ENCODE measurements at regions not wholly inside any gene's neighbourhood (a gene's known extent, or its start where the extent isn't known, plus 50 kb on each side); places are given as distances from the start of the nearest gene placed in this dataset.
A peak's percentile ranks its signal among the peaks of the same experiment; 100 is the strongest.

DNA sequence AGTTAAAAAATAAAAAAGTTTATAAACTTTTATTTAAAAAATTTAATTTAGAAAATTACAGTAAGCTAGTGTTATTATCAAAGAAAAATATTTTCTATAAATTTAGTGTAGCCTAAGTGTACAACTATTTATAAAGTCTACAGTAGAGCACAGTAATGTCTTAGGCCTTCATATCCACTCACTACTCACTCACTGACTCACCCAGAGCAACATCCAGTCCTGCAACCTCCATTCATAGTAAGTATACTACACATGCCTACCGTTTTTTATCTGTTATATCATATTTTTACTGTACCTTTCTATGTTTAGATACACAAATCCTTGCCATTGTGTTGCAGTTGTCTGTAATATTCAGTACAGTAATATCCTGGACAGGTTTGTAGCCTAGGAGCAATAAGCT is 129.0 kb upstream of the FAM47B start (continued):
- TF ChIP-seq, protein P1, sequence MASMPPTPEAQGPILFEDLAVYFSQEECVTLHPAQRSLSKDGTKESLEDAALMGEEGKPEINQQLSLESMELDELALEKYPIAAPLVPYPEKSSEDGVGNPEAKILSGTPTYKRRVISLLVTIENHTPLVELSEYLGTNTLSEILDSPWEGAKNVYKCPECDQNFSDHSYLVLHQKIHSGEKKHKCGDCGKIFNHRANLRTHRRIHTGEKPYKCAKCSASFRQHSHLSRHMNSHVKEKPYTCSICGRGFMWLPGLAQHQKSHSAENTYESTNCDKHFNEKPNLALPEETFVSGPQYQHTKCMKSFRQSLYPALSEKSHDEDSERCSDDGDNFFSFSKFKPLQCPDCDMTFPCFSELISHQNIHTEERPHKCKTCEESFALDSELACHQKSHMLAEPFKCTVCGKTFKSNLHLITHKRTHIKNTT (CRISPR knock-in tag; IDR thresholded peaks at IDR 0.05) = no peak

DNA sequence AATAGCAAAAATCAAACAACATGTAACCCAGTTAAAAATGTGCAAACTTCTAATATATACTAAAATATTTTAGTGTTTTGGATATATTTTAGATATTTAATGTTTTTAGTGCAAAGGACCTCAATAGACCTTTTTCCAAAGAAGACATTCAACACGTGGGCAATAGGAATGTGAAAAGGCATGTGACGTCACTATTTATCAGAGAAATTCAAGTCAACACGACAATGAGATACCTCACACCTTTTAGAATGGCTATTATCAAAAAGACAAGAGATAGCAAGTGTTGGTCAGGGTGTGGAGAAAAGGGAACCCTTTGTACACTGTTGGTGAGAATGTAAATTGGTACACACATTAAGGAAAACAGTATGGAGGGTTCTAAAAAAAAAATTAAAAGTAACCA is 115.6 kb upstream of the FAM47B start:
- Histone ChIP-seq H3K27me3 (ENCODE audit: control insufficient read depth in 1 of 2, insufficient read depth in 2 of 2, low read length in 2 of 2) (no peaks in the 10 kb centered on the region), H3K4me3 (replicated peaks in 1 of 3; ENCODE audit: insufficient read depth in 1 of 3, low read depth in 2 of 3, low read length in 3 of 3) (no peak overlapping the region), H3K9ac (ENCODE audit: insufficient read depth, low read depth, low read length) (no peak overlapping the region), H3K4me2 (ENCODE audit: low read depth, low read length) (no peak overlapping the region), H3K79me2 (ENCODE audit: insufficient read depth, low read length) (no peaks in the 10 kb centered on the region), H4K20me1 (ENCODE audit: insufficient read depth, low read length) (no peaks in the 10 kb centered on the region), H3K9me3 (ENCODE audit: low read length) (no peaks in the 10 kb centered on the region), H3K4me1 (ENCODE audit: insufficient read depth, low read length) (no peaks in the 10 kb centered on the region), H3K27ac (ENCODE audit: extremely low read length, insufficient read depth, low read length) (no peak overlapping the region), H2AFZ (ENCODE audit: low read length) (no peak overlapping the region), H3K36me3 (replicated peaks in 1 of 2; ENCODE audit: control insufficient read depth in 1 of 2, insufficient read depth in 2 of 2, low read length in 2 of 2) (no peaks in the 10 kb centered on the region)
- no TSS peak for BruUV-seq (replicated peaks)
- ATAC-seq (no peak), FAIRE-seq (no peak), DNase-seq (ENCODE audit: low spot score) (no peak)
- intact Hi-C loops (cut with micrococcal nuclease; ENCODE audit: unreplicated experiment) = no loop called here
- WGBS (ENCODE audit: low lambda C conversion rate) = 0% methylated on average over 3 of the region's 3 CpGs
- ChIA-PET CTCF (ENCODE audit: low intra/inter-chr PET ratio, low total read pairs) (no interaction called here), POLR2A (no interaction called here)
- TF ChIP-seq CREB1 (IDR thresholded peaks at IDR 0.05) (peak; percentile 92), CREB1 (CRISPR knock-in tag; IDR thresholded peaks at IDR 0.05) (no peak), ZNF432 (CRISPR knock-in tag; IDR thresholded peaks at IDR 0.05; ENCODE audit: borderline replicate concordance) (no peak), ARNT (IDR thresholded peaks at IDR 0.05) (no peak), ATF7 (IDR thresholded peaks at IDR 0.05) (peak; percentile 80), ATF7 (CRISPR knock-in tag; IDR thresholded peaks at IDR 0.05) (no peak)
- TF ChIP-seq, protein P2, sequence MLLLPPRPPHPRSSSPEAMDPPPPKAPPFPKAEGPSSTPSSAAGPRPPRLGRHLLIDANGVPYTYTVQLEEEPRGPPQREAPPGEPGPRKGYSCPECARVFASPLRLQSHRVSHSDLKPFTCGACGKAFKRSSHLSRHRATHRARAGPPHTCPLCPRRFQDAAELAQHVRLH (CRISPR knock-in tag; IDR thresholded peaks at IDR 0.05; ENCODE audit: borderline replicate concordance, low read depth) = no peak
- in situ Hi-C loops (cut with HindIII; ENCODE audit: extremely low pct_ligation_motif_present, low pct_unique_long_range_greater_than_20kb) = no loop called here

DNA sequence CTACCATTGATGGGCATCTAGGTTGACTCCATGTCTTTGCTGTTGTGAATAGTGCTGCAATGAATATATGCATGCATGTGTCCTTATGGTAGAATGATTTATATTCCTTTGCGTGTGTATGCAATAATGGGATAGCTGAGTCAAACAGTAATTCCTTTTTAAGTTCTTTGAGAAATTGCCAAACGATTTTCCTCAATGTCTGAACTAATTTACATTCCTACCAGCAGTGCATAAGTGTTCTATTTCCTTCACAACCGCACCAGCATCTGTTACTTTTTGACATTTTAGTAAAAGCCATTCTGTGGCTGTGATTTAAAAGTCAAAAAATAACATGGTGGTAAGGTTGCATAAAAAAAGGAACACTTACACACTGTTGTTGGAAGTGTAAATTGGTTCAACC is 103.1 kb upstream of the FAM47B start:
- Histone ChIP-seq H3K79me2 (ENCODE audit: insufficient read depth, low read length) (no peaks in the 10 kb centered on the region), H3K4me3 (replicated peaks in 1 of 3; ENCODE audit: insufficient read depth in 1 of 3, low read depth in 2 of 3, low read length in 3 of 3) (no peak overlapping the region), H3K36me3 (replicated peaks in 1 of 2; ENCODE audit: control insufficient read depth in 1 of 2, insufficient read depth in 2 of 2, low read length in 2 of 2) (no peaks in the 10 kb centered on the region), H3K9ac (ENCODE audit: insufficient read depth, low read depth, low read length) (no peak overlapping the region), H3K27ac (ENCODE audit: extremely low read length, insufficient read depth, low read length) (no peak overlapping the region), H3K27me3 (ENCODE audit: control insufficient read depth in 1 of 2, insufficient read depth in 2 of 2, low read length in 2 of 2) (no peaks in the 10 kb centered on the region), H2AFZ (ENCODE audit: low read length) (no peak overlapping the region), H3K4me1 (ENCODE audit: insufficient read depth, low read length) (no peaks in the 10 kb centered on the region), H4K20me1 (ENCODE audit: insufficient read depth, low read length) (no peaks in the 10 kb centered on the region), H3K9me3 (ENCODE audit: low read length) (peaks cover 18% of the 10 kb centered on the region; the same call in 1 of the 2 replicates), H3K4me2 (ENCODE audit: low read depth, low read length) (no peak overlapping the region)
- ChIA-PET CTCF (ENCODE audit: low intra/inter-chr PET ratio, low total read pairs) (no interaction called here), POLR2A (no interaction called here)
- ATAC-seq (no peak), FAIRE-seq (no peak), DNase-seq (ENCODE audit: low spot score) (no peak)
- in situ Hi-C loops (cut with HindIII; ENCODE audit: extremely low pct_ligation_motif_present, low pct_unique_long_range_greater_than_20kb) = no loop called here
- TF ChIP-seq, protein P3, sequence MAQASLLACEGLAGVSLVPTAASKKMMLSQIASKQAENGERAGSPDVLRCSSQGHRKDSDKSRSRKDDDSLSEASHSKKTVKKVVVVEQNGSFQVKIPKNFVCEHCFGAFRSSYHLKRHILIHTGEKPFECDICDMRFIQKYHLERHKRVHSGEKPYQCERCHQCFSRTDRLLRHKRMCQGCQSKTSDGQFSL (CRISPR knock-in tag; IDR thresholded peaks at IDR 0.05) = no peak
- TF ChIP-seq TCF7L2 (IDR thresholded peaks at IDR 0.05; ENCODE audit: low read depth, low read length) = no peak
- no peak for TF ChIP-seq NCOA2 (CRISPR knock-in tag; IDR thresholded peaks at IDR 0.05)
- no peak for TF ChIP-seq MAFK (conservative IDR thresholded peaks at IDR 0.05 in 1 of 2, IDR thresholded peaks at IDR 0.05 in 1 of 2; ENCODE audit: low read length in 2 of 2)
- TF ChIP-seq KLF13 (CRISPR knock-in tag; IDR thresholded peaks at IDR 0.05) = no peak
- no TSS peak for BruUV-seq (replicated peaks)
- WGBS (ENCODE audit: low lambda C conversion rate) = 6% methylated on average over 3 of the region's 3 CpGs
- intact Hi-C loops (cut with micrococcal nuclease; ENCODE audit: unreplicated experiment) = no loop called here

Data from HepG2 (cell line).